Cardiac septum (tissue), 1 donor: ENCODE measurements at regions not wholly inside any gene's neighbourhood (a gene's known extent, or its start where the extent isn't known, plus 50 kb on each side); places are given as distances from the start of the nearest gene placed in this dataset.

Experiments
- DNase-seq: peaks from one replicate; pipeline ENCODE4 v3.0.0-alpha.2; 2020; ENCODE audit warnings: low spot score
- intact Hi-C: fragments of 100-400 bp; cut with DNase I; formaldehyde crosslinking; loops from one replicate; pipeline ENCODE4 v1.14.0; 2022
- donor health status: DM: no; HTN: no; CAD: no.

DNA sequence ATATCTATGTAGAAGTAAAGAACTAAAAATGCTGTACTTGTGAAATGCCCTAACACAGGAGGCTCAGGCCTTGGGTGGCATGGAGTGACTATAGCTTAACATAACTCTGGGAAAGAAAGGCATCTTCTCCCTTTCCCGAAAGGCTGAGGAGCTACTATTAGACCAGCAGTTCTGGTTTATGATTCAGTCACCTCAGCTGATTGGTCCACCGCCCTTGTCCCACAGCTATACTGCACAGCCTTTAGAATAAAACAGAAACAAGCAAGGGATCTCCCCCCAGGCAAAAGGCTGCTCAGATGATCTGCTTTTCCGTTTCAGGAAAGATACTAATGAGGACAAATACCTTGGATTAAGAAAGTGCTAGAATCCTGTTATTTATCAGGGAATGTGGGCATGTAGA is 171.3 kb downstream of the SNCA start:
- DNase-seq = no peak
- intact Hi-C loops = no loop called here

DNA sequence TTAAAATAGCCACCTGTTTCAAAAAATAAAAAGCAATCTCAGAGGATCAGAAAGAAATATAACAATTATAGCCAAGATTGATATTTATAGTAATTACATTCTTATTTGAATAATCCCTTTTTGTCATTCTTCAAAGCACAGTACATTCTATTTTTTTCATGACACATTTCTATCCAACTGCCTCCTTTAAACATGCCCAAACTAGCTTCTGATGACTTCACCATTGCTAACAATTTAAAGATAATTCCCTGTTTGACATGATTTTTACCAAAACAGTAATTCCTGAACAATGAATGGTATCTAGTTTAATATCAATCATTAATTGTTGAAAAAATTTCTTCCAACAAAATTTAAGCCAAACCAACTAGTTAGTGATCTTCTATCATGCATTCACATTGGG is 172.4 kb downstream of the SNCA start:
- no peak for DNase-seq
- intact Hi-C loops = no loop called here

DNA sequence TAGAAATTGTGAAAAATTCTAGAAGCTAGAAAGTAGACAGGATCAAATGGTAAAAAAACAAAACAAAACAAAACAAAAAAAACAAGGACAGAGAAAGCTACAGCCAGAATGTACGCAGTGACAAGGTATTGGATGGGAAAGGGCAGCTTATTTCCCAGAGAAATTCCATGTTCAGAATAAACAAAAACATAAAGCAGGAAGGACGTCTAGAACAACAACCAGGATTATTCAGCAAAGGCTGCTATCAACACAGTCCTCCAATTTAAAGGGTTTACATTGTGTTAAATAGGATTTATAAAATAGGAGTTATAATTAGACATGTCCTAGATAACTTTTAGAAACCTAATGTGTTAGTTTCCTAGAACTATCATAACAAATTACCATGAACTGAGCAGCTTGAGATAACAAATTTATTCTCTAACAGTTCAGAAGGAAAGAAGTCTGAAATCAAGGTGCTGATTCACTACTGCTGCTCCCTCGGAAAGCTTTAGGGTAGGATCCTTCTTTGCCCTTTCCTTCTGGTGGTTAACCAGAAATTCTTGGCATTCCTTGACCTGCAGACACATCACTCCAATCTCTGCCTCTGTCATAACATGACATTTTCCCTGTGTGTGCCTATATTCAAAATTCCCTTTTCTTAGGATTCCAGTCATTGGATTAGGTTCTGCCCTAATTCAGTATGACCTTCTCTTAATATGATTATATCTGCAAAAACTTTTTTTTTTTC is 175.6 kb downstream of the SNCA start:
- no peak for DNase-seq
- intact Hi-C loops = no loop called here

DNA sequence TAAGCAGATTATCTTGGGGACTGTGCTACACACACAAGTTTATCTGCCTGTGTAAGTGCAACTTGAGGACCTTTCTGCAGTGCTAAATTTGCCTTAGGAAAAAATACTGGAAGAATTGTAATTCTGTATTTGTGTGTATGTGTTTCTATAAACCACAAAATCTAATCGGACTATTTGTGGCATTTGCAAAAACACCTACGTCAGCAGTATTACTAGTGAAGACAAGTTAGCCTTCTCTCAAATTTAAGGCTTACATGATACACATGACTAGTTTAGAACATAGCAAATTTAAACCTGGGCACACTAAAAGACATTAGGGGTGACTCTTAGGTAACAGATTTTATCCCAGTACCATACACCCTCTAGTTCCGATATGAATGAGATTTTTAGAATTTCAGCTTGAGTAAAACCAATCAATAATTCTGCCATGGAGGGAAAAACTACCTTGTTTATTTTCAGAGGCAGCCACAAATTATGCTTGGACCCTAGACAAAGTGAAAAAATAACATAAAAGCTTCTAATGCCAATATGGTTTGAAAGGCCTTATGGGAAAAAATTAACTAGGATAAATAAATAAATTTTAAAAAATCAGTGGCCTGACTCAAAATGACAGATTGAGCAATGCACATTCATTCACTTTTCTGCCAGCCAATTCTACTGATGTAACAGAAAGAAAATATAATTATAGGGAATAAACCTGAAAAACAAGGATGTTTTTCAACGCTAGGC is 176.4 kb downstream of the SNCA start:
- no peak for DNase-seq
- intact Hi-C loops = no loop called here

DNA sequence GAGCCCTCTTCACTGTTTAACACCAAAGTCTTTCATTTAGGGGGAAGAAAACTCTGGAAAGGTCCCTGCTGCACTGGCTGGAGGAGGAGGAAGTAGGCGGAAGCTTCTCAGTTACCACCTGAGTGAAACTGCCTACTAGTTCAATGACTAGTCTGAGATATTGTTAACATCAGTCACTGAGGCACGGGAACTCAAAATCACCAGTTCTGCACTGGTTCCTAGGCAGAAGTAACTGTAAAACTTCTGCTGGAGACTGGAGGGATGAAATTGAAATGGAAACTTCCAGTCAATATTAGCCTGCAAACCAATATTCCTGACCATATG is 178.3 kb downstream of the SNCA start:
- DNase-seq = no peak
- intact Hi-C loops = loop anchor here (10.0 kb wide), 1 partner anchor 216 kb away; no protein-coding TSS in a partner anchor

DNA sequence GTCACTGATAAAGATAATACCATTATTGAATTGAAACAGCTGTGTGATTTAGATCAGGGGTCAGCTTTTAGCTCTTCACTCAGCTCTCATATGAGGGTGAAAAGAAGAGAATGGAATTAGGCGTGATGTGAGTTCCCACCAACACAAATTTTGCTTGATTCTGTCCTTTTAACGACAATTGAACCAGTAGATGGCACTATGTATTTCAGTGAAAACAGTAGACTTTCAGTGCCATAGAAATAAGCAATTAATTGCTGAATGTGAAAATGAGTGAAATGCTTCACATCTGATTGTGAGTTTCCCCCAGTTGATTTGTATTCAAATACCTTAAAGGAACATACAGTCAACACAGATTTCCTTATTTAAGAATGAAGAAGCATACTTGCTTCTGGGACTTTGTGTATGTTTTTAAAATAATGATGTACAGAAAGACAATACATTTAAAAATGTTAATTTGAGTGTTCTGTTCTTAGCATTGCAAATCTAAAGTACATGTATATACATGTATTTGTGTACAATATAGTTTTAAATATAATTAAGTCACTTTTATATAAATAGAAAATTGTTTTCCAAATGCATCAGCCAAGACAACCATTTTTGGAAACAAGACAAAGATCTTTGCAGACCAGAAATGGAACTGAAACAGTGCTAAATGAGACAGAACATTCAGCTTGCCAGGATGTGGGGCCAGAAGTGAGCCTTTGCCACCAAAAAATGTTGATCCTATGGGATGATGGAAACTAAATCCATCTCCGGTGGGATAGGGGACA is 178.8 kb downstream of the SNCA start:
- intact Hi-C loops = loop anchor here (10.0 kb wide), 1 partner anchor 217 kb away; no protein-coding TSS in a partner anchor
- no peak for DNase-seq

DNA sequence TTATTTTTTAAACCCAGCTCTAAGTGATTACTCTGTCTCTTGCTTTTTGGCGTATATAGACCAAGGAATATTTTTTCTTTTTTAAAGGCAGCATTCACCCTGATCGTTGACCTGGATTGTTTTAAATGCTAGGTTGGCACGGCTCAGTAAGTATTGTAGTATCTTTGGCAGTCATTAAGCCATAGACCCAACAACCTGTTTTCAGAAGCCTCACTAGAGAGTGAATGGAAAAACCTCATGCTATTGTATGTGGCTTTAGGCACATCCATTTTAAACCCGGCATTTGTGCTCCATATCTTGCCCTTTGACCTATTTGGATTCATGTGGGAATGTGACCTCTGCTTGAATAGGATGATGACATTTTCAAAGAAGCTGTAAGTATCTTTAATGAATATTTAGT is 183.9 kb downstream of the SNCA start:
- intact Hi-C loops = loop anchor here (10.0 kb wide), 1 partner anchor 222 kb away; no protein-coding TSS in a partner anchor
- no peak for DNase-seq

DNA sequence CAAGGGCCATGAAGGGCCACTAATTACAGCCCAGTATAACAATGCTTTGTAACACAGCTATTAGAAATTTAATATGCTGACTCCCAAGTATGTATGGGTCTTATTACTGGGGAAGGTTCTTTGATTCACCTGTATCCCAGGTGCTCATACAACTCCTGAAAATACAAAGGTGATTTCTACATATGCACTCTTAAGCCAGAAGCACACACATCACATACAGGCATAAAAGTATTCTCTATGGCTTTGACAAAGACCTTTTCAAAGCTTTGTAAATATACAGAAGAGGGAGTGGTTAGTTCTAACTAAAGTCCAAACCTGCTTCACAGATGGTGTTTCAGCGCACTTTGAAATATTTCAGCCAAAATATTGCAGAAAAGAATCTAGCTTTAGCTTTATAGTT is 191.5 kb downstream of the SNCA start:
- no peak for DNase-seq
- intact Hi-C loops = no loop called here

DNA sequence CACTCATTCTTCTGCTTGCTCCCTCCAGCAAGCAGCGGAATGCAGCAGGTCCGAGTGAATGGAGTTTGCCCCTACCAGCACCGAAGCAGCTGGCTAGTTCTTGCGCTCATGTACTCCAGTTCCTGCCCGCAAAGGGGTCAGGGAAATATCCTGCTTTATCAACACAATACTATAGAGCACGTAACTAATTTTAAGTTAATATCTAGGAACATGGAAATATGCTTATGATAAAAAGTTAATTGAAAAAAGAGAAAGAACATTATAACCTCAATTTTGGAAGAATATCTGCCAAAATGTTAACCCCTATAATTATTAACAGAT is 195.6 kb downstream of the SNCA start:
- DNase-seq = no peak
- intact Hi-C loops = loop anchor here (5.0 kb wide), 1 partner anchor 261 kb away; no protein-coding TSS in a partner anchor

DNA sequence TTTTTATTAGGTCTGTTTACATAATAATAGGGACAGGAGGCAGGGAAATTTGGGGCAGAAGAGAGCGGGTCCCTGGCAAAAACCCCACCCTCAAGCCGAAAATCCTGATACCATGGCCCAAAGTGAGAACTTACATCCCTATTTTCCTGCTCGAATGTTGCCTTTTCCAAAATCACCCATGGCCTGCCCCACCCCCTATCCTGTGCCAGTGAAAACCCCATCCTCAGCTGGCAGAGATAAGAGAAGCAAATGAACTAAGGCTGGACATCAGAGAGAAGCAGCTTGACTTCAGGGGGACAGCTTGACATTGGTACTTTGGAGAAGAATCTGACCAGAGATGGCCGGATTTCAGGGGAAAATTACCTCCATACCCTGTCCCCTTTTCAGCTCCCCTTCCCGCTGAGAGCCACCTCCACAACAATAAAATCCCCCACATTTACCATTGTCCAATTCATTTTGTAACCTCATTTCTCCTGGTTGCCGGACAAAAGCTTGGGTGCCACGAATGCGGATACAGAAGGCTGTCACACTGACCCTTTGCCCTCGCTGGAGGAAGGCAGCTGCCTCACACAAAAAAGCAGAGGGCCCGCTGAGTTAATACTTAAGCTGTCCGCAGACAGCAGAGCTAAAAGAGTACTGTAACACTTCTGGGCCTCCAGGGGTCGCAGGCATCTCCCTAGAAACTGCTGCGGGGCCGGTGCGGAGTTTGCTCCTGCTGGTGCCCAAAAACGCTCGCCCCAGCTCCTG is 196.2 kb downstream of the SNCA start:
- DNase-seq = no peak
- intact Hi-C loops = loop anchor here (5.0 kb wide), 1 partner anchor 262 kb away; no protein-coding TSS in a partner anchor

DNA sequence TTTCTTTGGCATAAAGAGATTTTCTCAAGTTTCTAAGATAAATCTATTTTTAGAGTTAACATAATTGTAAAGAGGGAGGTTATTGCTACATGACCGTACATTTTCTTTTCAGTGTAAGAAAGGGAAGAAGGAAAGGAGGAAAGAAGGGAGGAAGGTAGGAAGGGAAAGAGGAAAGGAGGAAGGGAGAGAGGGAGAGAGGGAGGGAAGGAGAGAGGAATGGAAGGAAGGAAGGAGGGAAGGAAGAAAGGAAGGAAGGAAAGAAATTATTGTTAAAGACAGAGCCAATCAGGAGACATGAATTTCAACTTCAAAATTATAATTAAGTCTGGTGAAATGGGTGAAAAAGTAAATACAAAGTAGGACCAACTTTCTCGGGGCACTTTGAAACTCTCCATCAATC is 197.6 kb downstream of the SNCA start:
- intact Hi-C loops = no loop called here
- DNase-seq = no peak

DNA sequence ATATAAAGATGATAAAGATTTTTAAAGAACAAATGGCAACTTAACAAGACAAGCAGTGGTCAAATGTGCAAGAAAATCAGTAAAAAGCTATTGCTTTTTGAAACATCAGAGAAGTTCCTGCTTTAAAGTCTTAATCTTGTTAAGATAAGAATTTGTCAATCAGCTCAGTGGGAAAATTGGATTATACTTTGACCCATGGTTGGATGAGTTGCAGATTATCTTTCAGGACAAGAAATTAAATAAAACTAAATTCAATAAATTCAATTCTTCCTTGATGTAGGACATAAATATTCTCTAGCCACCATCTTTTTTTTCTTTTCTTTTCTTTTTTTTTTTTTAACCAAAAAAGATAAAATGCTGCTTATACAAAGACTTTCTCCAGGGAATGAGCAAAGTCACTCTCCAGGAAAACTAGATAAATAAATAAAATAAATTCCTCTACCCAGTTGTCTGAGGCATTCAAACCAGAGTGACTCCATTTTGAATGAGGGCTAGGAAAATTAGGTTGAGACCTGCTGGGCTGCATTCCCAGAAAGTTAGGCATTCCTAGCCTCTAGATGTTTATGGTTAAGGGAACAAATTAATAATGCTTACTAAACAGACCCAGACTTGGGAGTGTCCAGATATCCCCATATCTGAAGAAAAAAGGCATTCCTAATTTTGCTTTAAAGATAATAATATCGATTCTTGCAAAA is 211.2 kb downstream of the SNCA start:
- intact Hi-C loops = no loop called here
- no peak for DNase-seq

DNA sequence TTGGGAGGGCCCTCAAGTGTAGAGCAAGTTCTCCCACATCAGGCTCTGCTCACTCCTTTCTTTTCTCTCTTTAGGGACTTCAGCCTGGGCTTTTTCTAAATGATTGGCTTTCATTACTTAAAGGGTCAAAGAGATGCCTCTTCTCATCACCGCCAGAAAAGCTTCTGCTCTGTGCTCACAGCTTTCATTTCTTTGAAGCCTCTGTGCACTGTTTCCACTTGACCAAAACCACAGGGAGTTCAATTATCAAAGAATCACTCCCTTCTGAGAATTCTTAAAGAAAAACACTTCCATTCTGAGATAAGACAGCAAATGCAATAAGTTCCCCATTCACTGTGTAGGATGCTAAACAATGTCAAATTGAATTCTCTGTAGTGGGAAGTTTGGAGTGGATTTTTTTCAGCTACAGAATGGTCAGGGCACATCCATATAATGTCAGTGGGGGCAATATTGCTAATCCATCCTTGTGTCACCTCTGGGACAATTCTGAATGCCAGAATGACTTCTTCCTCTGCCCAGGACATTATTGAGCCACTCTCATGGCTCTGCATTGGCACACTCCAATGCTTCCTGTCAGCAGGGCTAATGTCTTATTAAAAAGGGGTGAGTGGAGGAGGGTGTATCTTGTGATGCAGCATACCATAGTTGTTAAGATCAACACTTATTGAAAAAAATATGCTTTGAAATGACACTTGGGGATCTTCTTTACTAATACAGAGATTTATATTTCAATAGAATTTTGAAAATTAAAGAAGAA is 217.6 kb downstream of the SNCA start:
- intact Hi-C loops = no loop called here
- no peak for DNase-seq

DNA sequence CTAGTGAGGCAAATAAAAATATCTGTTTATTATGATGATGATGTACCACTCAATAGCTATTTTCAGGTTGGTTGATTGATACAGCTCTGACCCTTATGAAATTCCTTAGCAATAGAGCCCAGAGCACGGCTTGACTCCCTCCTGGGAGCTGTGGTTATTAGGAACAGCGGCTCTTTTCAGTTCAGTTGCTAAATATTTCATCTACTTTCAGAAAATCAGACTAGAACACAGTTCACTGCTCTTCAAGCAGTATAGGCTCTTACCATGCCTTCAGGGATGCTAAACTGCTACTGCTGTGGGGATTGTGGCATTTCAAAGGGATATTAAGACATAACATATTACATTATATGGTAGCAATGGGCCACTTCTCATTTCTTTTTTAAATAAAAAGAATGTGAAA is 218.8 kb downstream of the SNCA start:
- no peak for DNase-seq

DNA sequence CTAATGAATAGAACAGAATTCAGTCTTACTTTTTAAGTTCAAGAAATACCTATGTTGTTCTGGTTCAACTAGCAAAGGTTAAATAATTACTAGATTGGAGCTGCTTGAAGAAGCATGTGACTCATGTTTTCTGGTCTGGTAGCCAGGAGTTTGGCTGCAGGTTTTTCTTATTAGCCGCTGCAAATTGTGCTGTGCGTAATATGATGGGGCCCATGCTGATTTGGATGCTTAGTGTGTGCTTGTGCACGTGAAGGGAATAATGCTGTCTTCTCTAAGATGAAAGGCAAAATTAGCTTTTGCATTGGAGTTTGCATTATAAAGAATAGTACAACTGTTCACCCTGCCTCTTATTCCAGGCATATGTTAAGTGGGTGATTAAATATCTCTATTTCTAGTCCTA is 219.6 kb downstream of the SNCA start:
- intact Hi-C loops = no loop called here
- no peak for DNase-seq

More for the DNA sequence above, 218.8 kb downstream of the SNCA start:
- intact Hi-C loops = no loop called here

DNA sequence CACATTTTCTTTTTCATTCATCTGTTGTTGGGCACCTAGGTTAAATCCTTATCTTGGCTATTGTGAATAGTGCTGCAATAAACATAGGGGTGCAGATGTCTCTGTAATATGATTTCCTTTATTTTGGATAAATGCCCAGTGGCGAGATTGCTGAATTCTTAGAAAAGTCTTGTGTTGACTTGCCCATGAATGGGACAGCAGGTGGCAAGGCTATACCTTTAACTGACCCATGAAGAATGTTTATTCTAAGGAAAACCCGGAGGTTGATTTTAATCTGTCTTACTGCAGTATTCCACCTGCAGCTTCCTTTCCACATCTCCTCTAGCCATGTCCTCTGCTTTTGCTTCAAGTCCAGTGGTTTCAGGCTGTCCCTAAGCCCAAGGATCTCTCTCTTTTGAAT is 220.6 kb downstream of the SNCA start:
- no peak for DNase-seq
- intact Hi-C loops = no loop called here

DNA sequence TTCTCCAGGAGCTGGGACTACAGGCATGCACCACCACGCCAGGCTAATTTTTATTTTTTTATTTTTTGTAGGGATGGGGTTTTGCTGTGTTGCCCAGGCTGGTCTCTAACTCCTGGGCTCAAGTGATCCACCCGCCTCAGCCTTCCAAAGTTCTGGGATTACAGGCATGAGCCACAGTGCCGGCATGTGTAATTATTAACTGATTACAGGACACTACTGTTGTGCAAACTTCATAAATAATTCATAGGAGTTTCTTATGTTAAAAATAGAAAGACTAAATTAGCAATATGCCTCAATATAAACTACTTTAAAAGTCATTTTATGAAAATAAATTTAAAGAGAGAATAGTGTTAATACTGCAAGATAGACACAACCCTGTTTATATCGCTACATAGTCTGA is 221.9 kb downstream of the SNCA start:
- intact Hi-C loops = no loop called here
- no peak for DNase-seq

DNA sequence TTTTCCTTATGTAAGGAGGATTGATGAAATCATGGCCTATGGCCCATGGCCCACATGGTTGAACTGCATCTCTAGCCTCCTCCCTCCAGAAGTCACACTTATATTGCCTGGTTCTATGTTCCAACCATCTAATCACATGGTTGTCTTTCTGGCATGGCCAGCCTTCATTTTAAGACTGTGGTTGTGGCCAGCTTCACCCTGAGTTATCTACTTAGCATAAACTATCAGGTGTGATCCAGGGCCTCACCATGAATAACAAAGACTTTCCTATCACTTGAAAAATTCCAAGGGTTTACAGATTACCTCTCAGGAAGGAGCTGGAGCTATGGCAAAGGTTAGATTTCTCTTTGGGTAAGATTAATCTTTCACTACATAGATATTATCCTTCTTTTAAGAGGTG is 222.8 kb downstream of the SNCA start:
- no peak for DNase-seq
- intact Hi-C loops = no loop called here

DNA sequence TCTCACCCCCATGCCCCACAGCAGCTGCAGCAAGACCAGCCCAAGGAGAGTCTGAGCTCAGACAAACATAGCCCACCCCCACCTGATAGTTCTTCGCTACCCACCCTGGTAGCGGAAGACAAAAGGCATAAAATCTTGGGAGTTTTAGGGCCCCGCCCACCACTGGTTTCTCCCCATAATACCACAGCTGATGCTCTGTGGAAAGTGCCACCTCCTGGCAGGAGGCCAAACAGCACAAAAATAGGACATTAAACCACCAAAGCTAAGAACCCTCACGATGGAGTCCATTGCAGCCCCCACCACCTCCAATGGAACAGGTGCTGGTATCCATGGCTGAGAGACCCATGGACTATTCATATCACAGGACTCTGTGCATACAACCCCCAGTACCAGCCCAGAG is 226.7 kb downstream of the SNCA start:
- intact Hi-C loops = no loop called here
- DNase-seq = no peak
